HCT116 (cell line): ENCODE measurements at regions not wholly inside any gene's neighbourhood (a gene's known extent, or its start where the extent isn't known, plus 50 kb on each side); places are given as distances from the start of the nearest gene placed in this dataset.

Source experiments
- ATAC-seq: fragments of 200-7000 bp; cut with Tn5 transposase; 2 replicates; pipeline ENCODE4 v1.9.1; 2020; ENCODE audit warnings: mild to moderate bottlenecking, moderate library complexity
- BruUV-seq: library from RNA; stranded (reverse); fragments of 400-500 nt; replicated peaks from 2 replicates; lab custom pipeline; 2021; lab: Mats Ljungman, UMichigan
- CTCF ChIA-PET: fragments of 300-600 bp; sonication (Branson Sonifier 250); formaldehyde crosslinking; loops from one replicate; lab custom pipeline; 2021; ENCODE audit warnings: antibody characterized with exemption; lab: Charles Lee
- POLR2A ChIA-PET: fragments of 300-600, 350-600 bp; sonication (Branson Sonifier 250); formaldehyde crosslinking; loops from one replicate; lab custom pipeline; 2021; ENCODE audit warnings: antibody characterized with exemption; lab: Charles Lee
- RAD21 ChIA-PET, 2 experiments: fragments of 300-600 bp; sonication (Branson Sonifier 250); formaldehyde crosslinking; loops; one replicate each; lab custom pipeline; 2023; ENCODE audit warnings: low total read pairs in 2 of 2; ENCODE audit not compliant: uncharacterized antibody in 2 of 2, unreplicated experiment in 2 of 2, low non-redundant PET in 1 of 2; lab: Charles Lee
- DNase-seq: peaks from one replicate; pipeline ENCODE4 v3.0.0-alpha.2; 2010; ENCODE audit warnings: low read depth, low spot score
- H2AFZ ChIP-seq: fragments of 200-600 bp; shearing (Covaris generic), sonication (generic); 2 replicates; pipeline ENCODE4 v1.6.1; 2017; ENCODE audit warnings: low read depth, mixed run types, mixed read lengths, antibody characterized with exemption, low read length; ENCODE audit not compliant: poor library complexity, severe bottlenecking
- H3K27ac ChIP-seq: 2 replicates; pipeline ENCODE4 v1.5.1; 2012; ENCODE audit warnings: low read depth, low read length
- H3K27me3 ChIP-seq: fragments of 200-600 bp; sonication (generic); 2 replicates; pipeline ENCODE4 v1.6.1; 2016; ENCODE audit warnings: mixed run types, low read length, mixed read lengths; ENCODE audit not compliant: insufficient read depth
- H3K36me3 ChIP-seq, 2 experiments: fragments of 200-500 bp in 1 of 2; fragments of 200-600 bp in 1 of 2; sonication (Bioruptor generic) in 1 of 2; sonication (generic) in 1 of 2; 2 replicates each; pipeline versions ENCODE4 v1.5.1 to v1.6.1; 2014 to 2016; ENCODE audit warnings: low read length in 2 of 2, inconsistent platforms in 1 of 2, mixed read lengths in 1 of 2, mixed run types in 1 of 2; ENCODE audit not compliant: insufficient read depth in 2 of 2, control insufficient read depth in 1 of 2
- H3K4me1 ChIP-seq, 2 experiments: fragments of 200-600 bp in 1 of 2; sonication (generic) in 1 of 2; 2 replicates each; pipeline versions ENCODE4 v1.5.1 to v1.6.1; 2012 to 2017; ENCODE audit warnings: low read length in 2 of 2, inconsistent platforms in 1 of 2, mild to moderate bottlenecking in 1 of 2, mixed read lengths in 1 of 2, mixed run types in 1 of 2, moderate library complexity in 1 of 2; ENCODE audit not compliant: insufficient read depth in 2 of 2, control insufficient read depth in 1 of 2
- H3K4me2 ChIP-seq: fragments of 200-600 bp; sonication (generic); 2 replicates; pipeline ENCODE4 v1.6.1; 2017; ENCODE audit warnings: mixed run types, low read length, mixed read lengths
- H3K4me3 ChIP-seq, 2 experiments: fragments of 200-600 bp in 1 of 2; sonication (generic) in 1 of 2; replicated peaks in 1 of 2; 2 replicates each; pipeline ENCODE4 v1.5.1; 2011 to 2016; ENCODE audit warnings: low read length in 2 of 2, control low read depth in 1 of 2, low read depth in 1 of 2, mild to moderate bottlenecking in 1 of 2, mixed read lengths in 1 of 2, mixed run types in 1 of 2
- H3K79me2 ChIP-seq: fragments of 200-600 bp; sonication (generic); 2 replicates; pipeline ENCODE4 v1.6.1; 2017; ENCODE audit warnings: mild to moderate bottlenecking, mixed run types, low read length, moderate library complexity, mixed read lengths; ENCODE audit not compliant: insufficient read depth
- H3K9ac ChIP-seq: fragments of 200-600 bp; sonication (generic); 2 replicates; pipeline ENCODE4 v1.6.1; 2016; ENCODE audit warnings: low read length, mixed read lengths
- H3K9me2 ChIP-seq: fragments of 200-600 bp; sonication (generic), shearing (Covaris generic); 2 replicates; pipeline ENCODE4 v1.6.1; 2017; ENCODE audit warnings: mixed run types, mild to moderate bottlenecking, moderate library complexity; ENCODE audit not compliant: insufficient read depth
- H3K9me3 ChIP-seq, 2 experiments: fragments of 200-500 bp in 1 of 2; fragments of 200-600 bp in 1 of 2; sonication (Bioruptor generic) in 1 of 2; sonication (generic) in 1 of 2; 2 replicates each; pipeline ENCODE4 v1.6.1; 2014 to 2017; ENCODE audit warnings: low read length in 2 of 2, mixed read lengths in 2 of 2, inconsistent platforms in 1 of 2, low read depth in 1 of 2, mild to moderate bottlenecking in 1 of 2, mixed run types in 1 of 2, moderate library complexity in 1 of 2; ENCODE audit not compliant: control insufficient read depth in 1 of 2, insufficient read depth in 1 of 2
- H4K20me1 ChIP-seq: fragments of 200-600 bp; sonication (generic), shearing (Covaris generic); 2 replicates; pipeline ENCODE4 v1.6.1; 2017; ENCODE audit warnings: mixed run types, mild to moderate bottlenecking, moderate library complexity; ENCODE audit not compliant: insufficient read depth
- CBX3 ChIP-seq: IDR thresholded peaks from 2 replicates; pipeline ENCODE4 v1.6.1; 2012; ENCODE audit warnings: low read depth
- CTCF ChIP-seq, 3 experiments: fragments of 200-600 bp in 1 of 3; sonication (generic) in 1 of 3; IDR thresholded peaks in 2 of 3; conservative IDR thresholded peaks in 1 of 3; 2 replicates each; pipeline ENCODE4 v1.5.1; 2012 to 2017; ENCODE audit warnings: low read depth in 2 of 3, low read length in 2 of 3, antibody characterized with exemption in 1 of 3, borderline replicate concordance in 1 of 3, control low read depth in 1 of 3, mild to moderate bottlenecking in 1 of 3, mixed read lengths in 1 of 3, mixed run types in 1 of 3, moderate library complexity in 1 of 3; ENCODE audit not compliant: insufficient read depth in 1 of 3
- EGR1 ChIP-seq: IDR thresholded peaks from 2 replicates; pipeline ENCODE4 v1.6.1; 2012; ENCODE audit warnings: low read depth
- FOSL1 ChIP-seq: IDR thresholded peaks from 2 replicates; pipeline ENCODE4 v1.6.1; 2012; ENCODE audit warnings: low read depth
- JUND ChIP-seq: IDR thresholded peaks from 2 replicates; pipeline ENCODE4 v1.6.1; 2012
- SIN3A ChIP-seq: IDR thresholded peaks from 2 replicates; pipeline ENCODE4 v1.6.1; 2012; ENCODE audit warnings: low read depth
- SP1 ChIP-seq: IDR thresholded peaks from 2 replicates; pipeline ENCODE4 v1.6.1; 2012; ENCODE audit warnings: low read depth
- TCF7L2 ChIP-seq: IDR thresholded peaks from 2 replicates; pipeline ENCODE4 v1.7.0; 2011; ENCODE audit warnings: borderline replicate concordance, inconsistent platforms; ENCODE audit not compliant: insufficient read depth, insufficient read length; ENCODE audit errors: extremely low read depth
- intact Hi-C: fragments of 100-400 bp; cut with micrococcal nuclease; formaldehyde crosslinking; loops from 2 replicates; pipeline ENCODE4 v1.10.0; 2022
- TF ChIP-seq, protein P1 (sequence below): IDR thresholded peaks from 2 replicates; pipeline ENCODE4 v1.6.1; 2011; ENCODE audit warnings: mild to moderate bottlenecking, low read length, moderate library complexity; ENCODE audit not compliant: insufficient replicate concordance; ENCODE audit errors: extremely low read depth
- TF ChIP-seq, protein P2 (sequence below): IDR thresholded peaks from 2 replicates; pipeline ENCODE4 v1.6.1; 2012
- TF ChIP-seq, protein P3 (sequence below): IDR thresholded peaks from 2 replicates; pipeline ENCODE4 v1.6.1; 2012; ENCODE audit warnings: low read depth

- intact Hi-C loops: loop anchor here (10.0 kb wide), 1 partner anchor 404 kb away; the partner anchor contains the start of gene FKTN
- H3K9me2 ChIP-seq: no peaks in the 10 kb centered on the region
- RAD21 ChIA-PET: no interaction called here
- H4K20me1 ChIP-seq: no peaks in the 10 kb centered on the region
- peak overlapping the region; percentile 88 for H2AFZ ChIP-seq
- H3K79me2 ChIP-seq: no peaks in the 10 kb centered on the region
- no peak overlapping the region for H3K9ac ChIP-seq
- TF ChIP-seq, protein P1, sequence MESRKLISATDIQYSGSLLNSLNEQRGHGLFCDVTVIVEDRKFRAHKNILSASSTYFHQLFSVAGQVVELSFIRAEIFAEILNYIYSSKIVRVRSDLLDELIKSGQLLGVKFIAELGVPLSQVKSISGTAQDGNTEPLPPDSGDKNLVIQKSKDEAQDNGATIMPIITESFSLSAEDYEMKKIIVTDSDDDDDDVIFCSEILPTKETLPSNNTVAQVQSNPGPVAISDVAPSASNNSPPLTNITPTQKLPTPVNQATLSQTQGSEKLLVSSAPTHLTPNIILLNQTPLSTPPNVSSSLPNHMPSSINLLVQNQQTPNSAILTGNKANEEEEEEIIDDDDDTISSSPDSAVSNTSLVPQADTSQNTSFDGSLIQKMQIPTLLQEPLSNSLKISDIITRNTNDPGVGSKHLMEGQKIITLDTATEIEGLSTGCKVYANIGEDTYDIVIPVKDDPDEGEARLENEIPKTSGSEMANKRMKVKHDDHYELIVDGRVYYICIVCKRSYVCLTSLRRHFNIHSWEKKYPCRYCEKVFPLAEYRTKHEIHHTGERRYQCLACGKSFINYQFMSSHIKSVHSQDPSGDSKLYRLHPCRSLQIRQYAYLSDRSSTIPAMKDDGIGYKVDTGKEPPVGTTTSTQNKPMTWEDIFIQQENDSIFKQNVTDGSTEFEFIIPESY: no peak
- TF ChIP-seq, protein P2, sequence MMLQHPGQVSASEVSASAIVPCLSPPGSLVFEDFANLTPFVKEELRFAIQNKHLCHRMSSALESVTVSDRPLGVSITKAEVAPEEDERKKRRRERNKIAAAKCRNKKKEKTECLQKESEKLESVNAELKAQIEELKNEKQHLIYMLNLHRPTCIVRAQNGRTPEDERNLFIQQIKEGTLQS: no peak
- TF ChIP-seq CTCF (IDR thresholded peaks at IDR 0.05 in 2 of 3, conservative IDR thresholded peaks at IDR 0.05 in 1 of 3; ENCODE audit: borderline replicate concordance in 1 of 3, insufficient read depth in 1 of 3, low read depth in 2 of 3, low read length in 2 of 3) (no peak), SIN3A (no peak), FOSL1 (peak; percentile 41; the same call in 1 of the 2 replicates), EGR1 (no peak), TCF7L2 (no peak), JUND (peak; percentile 40; the same call in 1 of the 2 replicates), SP1 (no peak), CBX3 (no peak)
- TF ChIP-seq, protein P3, sequence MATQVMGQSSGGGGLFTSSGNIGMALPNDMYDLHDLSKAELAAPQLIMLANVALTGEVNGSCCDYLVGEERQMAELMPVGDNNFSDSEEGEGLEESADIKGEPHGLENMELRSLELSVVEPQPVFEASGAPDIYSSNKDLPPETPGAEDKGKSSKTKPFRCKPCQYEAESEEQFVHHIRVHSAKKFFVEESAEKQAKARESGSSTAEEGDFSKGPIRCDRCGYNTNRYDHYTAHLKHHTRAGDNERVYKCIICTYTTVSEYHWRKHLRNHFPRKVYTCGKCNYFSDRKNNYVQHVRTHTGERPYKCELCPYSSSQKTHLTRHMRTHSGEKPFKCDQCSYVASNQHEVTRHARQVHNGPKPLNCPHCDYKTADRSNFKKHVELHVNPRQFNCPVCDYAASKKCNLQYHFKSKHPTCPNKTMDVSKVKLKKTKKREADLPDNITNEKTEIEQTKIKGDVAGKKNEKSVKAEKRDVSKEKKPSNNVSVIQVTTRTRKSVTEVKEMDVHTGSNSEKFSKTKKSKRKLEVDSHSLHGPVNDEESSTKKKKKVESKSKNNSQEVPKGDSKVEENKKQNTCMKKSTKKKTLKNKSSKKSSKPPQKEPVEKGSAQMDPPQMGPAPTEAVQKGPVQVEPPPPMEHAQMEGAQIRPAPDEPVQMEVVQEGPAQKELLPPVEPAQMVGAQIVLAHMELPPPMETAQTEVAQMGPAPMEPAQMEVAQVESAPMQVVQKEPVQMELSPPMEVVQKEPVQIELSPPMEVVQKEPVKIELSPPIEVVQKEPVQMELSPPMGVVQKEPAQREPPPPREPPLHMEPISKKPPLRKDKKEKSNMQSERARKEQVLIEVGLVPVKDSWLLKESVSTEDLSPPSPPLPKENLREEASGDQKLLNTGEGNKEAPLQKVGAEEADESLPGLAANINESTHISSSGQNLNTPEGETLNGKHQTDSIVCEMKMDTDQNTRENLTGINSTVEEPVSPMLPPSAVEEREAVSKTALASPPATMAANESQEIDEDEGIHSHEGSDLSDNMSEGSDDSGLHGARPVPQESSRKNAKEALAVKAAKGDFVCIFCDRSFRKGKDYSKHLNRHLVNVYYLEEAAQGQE: no peak
- TF ChIP-seq, all 23 proteins: peak for 2
- CTCF ChIA-PET: no interaction called here
- ATAC-seq (no peak), DNase-seq (no peak)
- peak overlapping the region; percentile 41 for H3K4me2 ChIP-seq
- H3K27ac ChIP-seq: no peak overlapping the region
- no peaks in the 10 kb centered on the region for H3K9me3 ChIP-seq
- no peak overlapping the region for H3K4me3 ChIP-seq
- no peaks in the 10 kb centered on the region for H3K27me3 ChIP-seq
- no peaks in the 10 kb centered on the region for H3K36me3 ChIP-seq
- POLR2A ChIA-PET: no interaction called here
- no TSS peak for BruUV-seq
- peaks cover 4 to 21% of the 10 kb centered on the region in 2 experiments; a peak in 3 of 4 replicates for H3K4me1 ChIP-seq
These were observed 93.3 kb upstream of the SLC44A1 start for GRCh38 chr9:105150991-105151685.
